ENCODE measurements at regions not wholly inside any gene's neighbourhood (a gene's known extent, or its start where the extent isn't known, plus 50 kb on each side); places are given as distances from the start of the nearest gene placed in this dataset.

GRCh38 chr2:66270247-66270646, 164.7 kb upstream of the MEIS1 start:
- Histone ChIP-seq H3K4me3 (ENCODE audit: low read depth, low read length) (no peak overlapping the region), H3K27ac (no peak overlapping the region), H3K36me3 (no peaks in the 10 kb centered on the region), H3K27me3 (ENCODE audit: insufficient read depth, low read depth, severe bottlenecking) (peaks cover 80% of the 10 kb centered on the region), H3K9me3 (ENCODE audit: severe bottlenecking) (no peaks in the 10 kb centered on the region)
- DNase-seq: no peak
- TF ChIP-seq, protein P1, sequence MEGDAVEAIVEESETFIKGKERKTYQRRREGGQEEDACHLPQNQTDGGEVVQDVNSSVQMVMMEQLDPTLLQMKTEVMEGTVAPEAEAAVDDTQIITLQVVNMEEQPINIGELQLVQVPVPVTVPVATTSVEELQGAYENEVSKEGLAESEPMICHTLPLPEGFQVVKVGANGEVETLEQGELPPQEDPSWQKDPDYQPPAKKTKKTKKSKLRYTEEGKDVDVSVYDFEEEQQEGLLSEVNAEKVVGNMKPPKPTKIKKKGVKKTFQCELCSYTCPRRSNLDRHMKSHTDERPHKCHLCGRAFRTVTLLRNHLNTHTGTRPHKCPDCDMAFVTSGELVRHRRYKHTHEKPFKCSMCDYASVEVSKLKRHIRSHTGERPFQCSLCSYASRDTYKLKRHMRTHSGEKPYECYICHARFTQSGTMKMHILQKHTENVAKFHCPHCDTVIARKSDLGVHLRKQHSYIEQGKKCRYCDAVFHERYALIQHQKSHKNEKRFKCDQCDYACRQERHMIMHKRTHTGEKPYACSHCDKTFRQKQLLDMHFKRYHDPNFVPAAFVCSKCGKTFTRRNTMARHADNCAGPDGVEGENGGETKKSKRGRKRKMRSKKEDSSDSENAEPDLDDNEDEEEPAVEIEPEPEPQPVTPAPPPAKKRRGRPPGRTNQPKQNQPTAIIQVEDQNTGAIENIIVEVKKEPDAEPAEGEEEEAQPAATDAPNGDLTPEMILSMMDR (IDR thresholded peaks at IDR 0.05; ENCODE audit: low read depth, low read length): no peak

DNA sequence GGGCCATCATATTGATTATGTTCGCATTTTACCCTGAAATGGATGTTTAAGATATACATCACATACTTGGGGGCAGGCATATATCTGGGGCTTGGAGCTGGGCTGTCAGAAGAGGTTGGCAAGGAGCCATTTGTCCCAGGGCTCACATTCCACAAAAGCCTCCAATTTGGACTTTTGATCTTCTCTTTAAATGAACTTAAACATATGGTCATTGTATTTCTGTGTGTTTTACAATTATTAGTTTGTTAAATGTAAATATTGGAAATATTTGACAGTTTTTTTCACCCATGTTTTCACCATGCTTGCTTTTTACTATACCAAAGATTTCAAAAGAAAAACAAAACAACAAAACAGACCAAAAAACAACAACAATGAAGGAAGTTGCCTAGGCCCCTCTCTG, 165.8 kb upstream of the MEIS1 start:
- no peak overlapping the region for H3K4me3 ChIP-seq (ENCODE audit: low read depth, low read length)
- H3K27me3 ChIP-seq (ENCODE audit: insufficient read depth, low read depth, severe bottlenecking): peaks cover 80% of the 10 kb centered on the region
- no peaks in the 10 kb centered on the region for H3K9me3 ChIP-seq (ENCODE audit: severe bottlenecking)
- no peaks in the 10 kb centered on the region for H3K36me3 ChIP-seq
- no peak for DNase-seq
- TF ChIP-seq, protein P1 (IDR thresholded peaks at IDR 0.05; ENCODE audit: low read depth, low read length): no peak
- no peak overlapping the region for H3K27ac ChIP-seq

- H3K9me3 ChIP-seq (ENCODE audit: severe bottlenecking): no peaks in the 10 kb centered on the region
- no peak for DNase-seq
- TF ChIP-seq, protein P1 (IDR thresholded peaks at IDR 0.05; ENCODE audit: low read depth, low read length): no peak
Measured at GRCh38 chr2:66268756-66269155, 166.2 kb upstream of the MEIS1 start.

GRCh38 chr2:66264354-66264753, 170.6 kb upstream of the MEIS1 start:
- no peaks in the 10 kb centered on the region for H3K9me3 ChIP-seq (ENCODE audit: severe bottlenecking)
- TF ChIP-seq, protein P1 (IDR thresholded peaks at IDR 0.05; ENCODE audit: low read depth, low read length): no peak
- no peak overlapping the region for H3K4me3 ChIP-seq (ENCODE audit: low read depth, low read length)
- H3K27me3 ChIP-seq (ENCODE audit: insufficient read depth, low read depth, severe bottlenecking): peaks cover 72% of the 10 kb centered on the region
- no peak overlapping the region for H3K27ac ChIP-seq
- DNase-seq: no peak
- H3K36me3 ChIP-seq: no peaks in the 10 kb centered on the region

More at GRCh38 chr2:66268756-66269155, 166.2 kb upstream of the MEIS1 start:
- H3K36me3 ChIP-seq: no peaks in the 10 kb centered on the region
- H3K4me3 ChIP-seq (ENCODE audit: low read depth, low read length): no peak overlapping the region
- H3K27ac ChIP-seq: no peak overlapping the region
- H3K27me3 ChIP-seq (ENCODE audit: insufficient read depth, low read depth, severe bottlenecking): peaks cover 80% of the 10 kb centered on the region

DNA sequence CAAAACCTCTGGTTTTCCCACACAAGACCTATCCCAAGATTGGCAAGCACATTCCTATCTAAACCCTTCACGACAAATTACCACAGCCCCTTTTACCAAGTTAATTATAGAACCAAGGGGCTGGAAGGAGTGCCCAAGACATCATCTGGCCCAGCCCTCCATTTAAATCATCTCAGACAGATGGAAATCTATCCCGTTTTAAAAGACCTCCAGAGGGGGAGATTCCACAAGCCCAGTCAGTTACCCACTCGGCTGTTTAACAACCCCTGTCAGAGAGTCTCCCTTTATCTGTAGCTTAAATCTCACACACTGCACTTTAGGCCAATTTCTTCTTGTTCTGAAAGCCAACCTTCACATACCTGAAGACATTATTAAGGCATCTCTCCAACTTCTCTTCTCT, 179.1 kb upstream of the MEIS1 start:
- H3K9me3 ChIP-seq (ENCODE audit: severe bottlenecking): no peaks in the 10 kb centered on the region
- no peak overlapping the region for H3K4me3 ChIP-seq (ENCODE audit: low read depth, low read length)
- no peaks in the 10 kb centered on the region for H3K36me3 ChIP-seq
- DNase-seq: no peak
- H3K27me3 ChIP-seq (ENCODE audit: insufficient read depth, low read depth, severe bottlenecking): peaks cover 72% of the 10 kb centered on the region
- TF ChIP-seq, protein P1 (IDR thresholded peaks at IDR 0.05; ENCODE audit: low read depth, low read length): no peak
- H3K27ac ChIP-seq: no peak overlapping the region

DNA sequence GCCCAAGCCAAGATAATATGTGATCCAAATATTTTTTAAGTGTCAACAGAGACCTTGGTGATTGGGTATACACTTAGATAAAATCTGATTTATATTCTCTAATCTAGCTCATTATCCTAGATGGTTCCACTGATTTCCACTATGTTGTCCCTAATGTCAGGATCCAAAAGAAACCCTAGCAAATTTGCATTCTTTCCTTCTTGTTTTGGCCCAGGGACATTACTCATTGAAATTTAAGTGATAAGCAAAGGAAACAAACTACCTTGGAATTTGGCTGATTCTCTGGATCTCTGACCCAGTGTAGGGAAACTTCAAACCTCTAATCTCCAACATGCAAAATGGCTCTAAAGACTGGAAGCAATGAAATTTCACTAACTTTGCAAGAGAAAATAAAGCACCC, 179.8 kb upstream of the MEIS1 start:
- no peaks in the 10 kb centered on the region for H3K9me3 ChIP-seq (ENCODE audit: severe bottlenecking)
- H3K27ac ChIP-seq: no peak overlapping the region
- no peaks in the 10 kb centered on the region for H3K36me3 ChIP-seq
- peaks cover 77% of the 10 kb centered on the region for H3K27me3 ChIP-seq (ENCODE audit: insufficient read depth, low read depth, severe bottlenecking)
- DNase-seq: no peak
- no peak overlapping the region for H3K4me3 ChIP-seq (ENCODE audit: low read depth, low read length)
- TF ChIP-seq, protein P1 (IDR thresholded peaks at IDR 0.05; ENCODE audit: low read depth, low read length): no peak

Data from WERI-Rb-1 (cell line).